NAMALWA (cell line): ENCODE measurements at regions not wholly inside any gene's neighbourhood (a gene's known extent, or its start where the extent isn't known, plus 50 kb on each side); places are given as distances from the start of the nearest gene placed in this dataset.
"Not testable (repeated sequence)": the region's sequence is repeated elsewhere in the genome, so short reads cannot be mapped to it uniquely, and the experiment has no call there.

Experiments used
- DNase-seq: peaks from one replicate; pipeline ENCODE4 v3.0.0-alpha.2; 2015; ENCODE audit warnings: low spot score

DNA sequence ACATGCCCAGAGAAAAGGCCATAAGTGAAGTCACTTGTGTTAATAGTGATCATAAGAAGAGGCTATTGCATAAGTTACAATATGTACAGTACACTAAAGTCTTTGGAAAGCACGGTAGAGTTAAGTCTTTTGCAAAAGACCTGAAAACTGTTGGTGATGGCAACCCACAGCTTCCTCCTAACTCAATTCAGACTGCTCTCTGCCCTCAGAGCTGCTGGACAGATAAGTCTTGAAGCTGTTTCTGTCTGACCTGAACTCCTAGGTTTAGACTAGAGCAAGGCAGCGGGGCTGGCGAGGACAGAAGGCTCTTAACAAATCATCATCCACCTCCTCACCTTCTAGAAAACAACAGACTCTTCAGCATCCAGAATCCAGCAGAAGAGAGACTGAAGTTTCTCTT lies 125.4 kb downstream of the CD24 start:
- DNase-seq: no peak

GRCh38 chr6:106847116-106847515 lies 127.4 kb downstream of the CD24 start:
- peak; percentile 28 for DNase-seq

- peak; percentile 6 for DNase-seq
These were observed 129.6 kb downstream of the CD24 start for GRCh38 chr6:106844930-106845329.

DNA sequence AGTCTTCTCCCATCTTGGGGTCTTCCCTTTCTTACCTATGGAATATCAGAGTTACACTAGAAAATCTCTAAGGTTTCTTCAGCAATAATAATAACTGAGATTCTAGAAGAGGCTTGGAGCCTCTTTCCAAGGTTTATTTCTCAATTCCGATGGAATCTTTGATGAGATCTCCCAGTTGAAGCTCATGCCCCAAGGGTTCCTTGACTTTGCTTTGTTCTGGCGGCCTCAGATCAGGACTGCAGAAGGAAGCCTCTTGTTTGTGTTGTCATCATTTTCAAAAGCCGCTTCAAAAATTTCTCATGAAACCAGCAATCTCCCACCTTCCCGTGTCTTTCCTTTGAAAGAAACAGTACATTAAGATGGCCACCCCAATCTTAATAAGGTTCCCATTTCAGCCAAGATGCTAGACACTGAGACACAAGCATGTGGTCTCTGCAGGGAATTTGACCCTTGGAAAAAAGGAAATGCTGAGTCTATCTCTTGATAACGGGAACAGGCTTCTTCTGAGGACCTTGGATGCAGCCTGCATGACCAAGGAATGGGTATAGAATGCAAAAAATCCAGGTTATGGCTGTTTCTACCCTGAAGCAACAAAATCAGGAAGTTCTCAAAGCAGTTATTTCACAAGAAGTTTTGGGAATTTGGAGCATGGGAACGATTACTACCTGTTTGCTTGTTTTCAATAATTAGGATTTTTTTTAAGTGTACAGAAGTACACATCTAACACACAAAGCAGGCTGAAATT lies 141.6 kb downstream of the CD24 start:
- no peak for DNase-seq

DNA sequence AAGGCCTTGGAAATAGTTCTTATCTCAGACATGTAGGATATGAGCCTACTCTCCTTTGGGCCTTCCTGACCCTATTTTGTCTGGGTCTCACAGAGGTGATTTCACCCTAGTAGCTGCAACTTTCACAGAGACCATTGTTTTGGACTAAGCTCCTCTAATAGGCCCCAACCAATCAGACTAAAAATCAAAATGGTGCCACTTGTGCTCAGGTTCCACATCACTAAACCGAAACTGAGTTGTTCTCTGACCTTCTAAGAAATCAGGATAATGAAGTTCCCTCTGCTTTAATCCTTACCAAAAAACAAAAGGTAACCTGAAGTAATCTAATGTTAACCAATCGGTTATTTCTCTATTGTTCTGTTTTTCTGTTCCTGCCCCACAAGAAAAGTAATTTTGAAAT lies 143.6 kb downstream of the CD24 start:
- no peak for DNase-seq

DNA sequence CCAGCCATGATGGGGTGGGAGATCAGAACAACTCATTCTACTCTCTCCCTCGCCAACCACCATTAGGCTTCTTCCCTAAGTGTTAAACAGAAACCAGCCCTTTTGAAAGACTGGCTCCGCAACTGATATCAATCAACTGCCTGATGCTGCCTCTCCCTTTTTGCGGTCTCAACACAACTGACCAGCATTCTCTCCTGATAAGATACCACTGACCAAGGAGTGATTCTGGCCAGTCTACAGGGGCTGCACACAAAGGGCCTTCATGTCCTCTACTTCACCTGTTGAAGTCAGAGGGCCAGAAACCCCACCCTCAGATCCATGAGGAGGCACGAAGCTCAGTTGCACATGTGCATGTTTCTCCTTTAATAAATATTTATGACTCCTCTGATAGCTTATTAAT lies 145.1 kb downstream of the CD24 start:
- DNase-seq: no peak

DNA sequence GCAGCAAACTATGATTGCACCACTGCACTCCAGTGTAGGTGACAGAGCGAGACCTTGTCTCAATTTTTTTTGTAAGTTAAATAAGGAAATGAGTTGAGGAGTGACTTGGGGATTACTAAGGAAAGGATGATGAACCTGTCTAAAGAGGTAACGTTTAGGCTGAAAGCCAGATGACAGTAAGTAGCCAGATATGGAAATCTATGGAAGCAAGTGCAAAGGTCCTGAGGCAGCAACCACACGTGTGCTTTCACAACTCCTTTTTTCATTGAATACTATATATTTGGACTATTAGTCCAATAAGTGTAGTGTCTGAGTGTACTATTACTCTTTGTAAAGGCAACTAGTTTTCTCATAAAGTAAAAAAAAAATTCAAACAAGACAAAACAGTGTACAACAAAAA lies 147.4 kb downstream of the CD24 start:
- DNase-seq: no peak

GRCh38 chr6:106825156-106825555 lies 149.4 kb downstream of the CD24 start:
- no peak for DNase-seq

DNA sequence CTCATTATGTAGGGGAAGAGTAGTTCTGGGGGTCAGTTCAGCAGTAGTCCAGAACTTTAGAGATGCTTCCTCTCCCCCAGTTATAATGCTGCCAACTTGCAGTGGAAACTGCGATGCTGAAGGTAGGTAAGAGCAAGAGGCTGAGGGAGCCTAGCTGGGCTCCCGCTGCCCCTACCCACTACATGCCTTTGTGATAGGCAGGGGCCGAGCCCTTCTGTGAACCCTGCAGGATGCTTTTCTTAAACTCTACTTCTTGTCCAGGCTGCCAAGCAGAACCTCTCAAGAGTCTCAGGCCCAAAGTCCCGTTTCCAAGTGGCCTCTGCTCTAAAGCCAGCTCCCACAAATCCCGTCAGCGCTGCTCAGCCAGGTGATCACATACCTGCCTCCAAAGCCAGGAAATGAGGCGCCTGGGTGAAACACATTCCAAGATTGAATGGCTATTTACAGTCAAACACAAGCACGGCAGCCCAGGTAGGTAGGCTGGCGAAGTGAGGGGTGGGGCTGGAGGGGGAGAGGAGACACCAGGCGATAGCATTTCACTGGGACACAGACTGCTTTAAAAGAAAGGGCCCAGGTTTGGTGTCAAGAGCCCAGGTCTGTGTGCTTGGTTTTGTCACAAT lies 150.7 kb downstream of the CD24 start:
- no peak for DNase-seq

GRCh38 chr6:106823058-106823457 lies 151.5 kb downstream of the CD24 start:
- DNase-seq: no peak

- no peak for DNase-seq
These were observed 154.1 kb downstream of the CD24 start for GRCh38 chr6:106820412-106820852.

- DNase-seq: no peak
These were observed 163.3 kb downstream of the CD24 start for GRCh38 chr6:106811088-106811686.

GRCh38 chr6:106808758-106809157 lies 165.8 kb downstream of the CD24 start:
- DNase-seq: no peak

DNA sequence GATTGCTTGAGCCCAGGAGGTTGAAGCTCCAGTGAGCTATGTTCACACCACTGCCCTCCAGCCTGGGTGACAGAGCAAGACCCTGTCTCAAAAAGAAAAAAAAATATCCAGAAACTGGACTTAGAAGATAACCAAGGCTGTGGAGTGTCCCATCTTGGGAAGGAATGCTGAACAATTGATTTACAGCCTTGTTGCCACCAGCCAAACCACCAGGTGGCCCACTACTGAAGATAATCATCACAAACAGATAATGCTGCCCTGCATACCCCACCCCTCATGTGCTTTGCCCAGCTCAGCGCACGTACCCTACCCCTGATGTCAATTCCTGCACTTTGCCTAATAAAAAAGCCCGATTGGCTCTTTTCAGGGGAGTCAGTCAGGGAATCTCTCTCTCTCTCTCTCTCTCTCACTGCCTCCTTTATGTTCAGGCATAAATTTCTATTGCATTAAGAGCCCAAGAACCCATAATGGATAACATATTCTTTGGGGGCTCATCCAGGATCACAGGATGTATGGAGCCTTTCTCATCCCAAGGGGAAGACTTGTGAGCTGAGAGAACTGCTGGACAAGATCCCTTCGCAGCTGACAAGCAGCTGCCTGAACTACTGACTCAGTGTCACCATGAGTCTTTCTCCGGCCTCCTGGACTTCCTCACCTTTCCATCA lies 166.4 kb downstream of the CD24 start:
- DNase-seq: no peak

- DNase-seq: not testable (repeated sequence)
These were observed 168.3 kb downstream of the CD24 start for GRCh38 chr6:106806253-106806652.

GRCh38 chr6:106805771-106806170 lies 168.8 kb downstream of the CD24 start:
- no peak for DNase-seq

DNA sequence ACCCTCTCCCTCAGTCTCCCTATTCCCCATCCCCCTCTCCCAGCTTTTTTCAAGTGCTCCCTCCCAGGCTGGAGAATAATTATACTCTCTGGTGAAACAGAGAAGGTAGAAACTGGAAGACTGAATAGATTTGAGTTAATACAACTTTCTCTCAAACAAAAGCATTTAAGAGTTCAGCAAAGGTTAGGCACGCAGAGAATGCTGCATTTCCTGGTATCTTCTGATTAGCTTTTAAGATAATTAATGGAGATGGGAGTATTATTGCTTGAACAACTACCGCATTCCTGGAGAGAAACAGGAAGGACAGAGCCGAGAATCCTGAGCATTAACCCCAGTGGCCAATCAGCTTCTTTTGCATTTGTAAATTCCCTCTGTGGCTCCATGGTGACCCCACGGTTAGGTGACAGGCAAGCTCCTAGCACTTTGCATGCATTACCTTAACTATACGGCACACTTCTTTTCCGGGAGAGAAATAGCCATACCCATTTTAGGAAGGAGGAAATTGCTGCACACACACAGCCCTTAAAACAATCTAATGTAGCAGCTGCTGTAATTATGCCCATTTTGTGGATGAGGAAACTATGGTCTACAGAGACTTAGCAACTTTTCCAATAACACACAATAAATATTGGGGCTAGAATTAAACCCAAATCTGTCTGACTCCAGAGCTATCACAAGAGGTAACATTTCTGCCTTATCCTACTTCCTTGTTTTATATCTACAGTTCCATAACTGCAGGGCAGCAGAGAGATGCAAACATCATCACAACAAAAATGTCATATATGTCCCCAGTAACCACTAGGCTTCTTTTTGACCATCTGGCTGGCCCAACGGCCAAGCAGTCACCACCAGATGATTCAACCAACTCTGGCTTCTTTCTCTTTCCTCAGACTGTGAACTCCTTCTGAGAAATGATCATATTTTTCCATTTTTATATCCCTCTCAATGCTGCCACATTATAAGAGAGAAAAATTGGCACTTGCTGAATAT lies 169.9 kb downstream of the CD24 start:
- no peak for DNase-seq

DNA sequence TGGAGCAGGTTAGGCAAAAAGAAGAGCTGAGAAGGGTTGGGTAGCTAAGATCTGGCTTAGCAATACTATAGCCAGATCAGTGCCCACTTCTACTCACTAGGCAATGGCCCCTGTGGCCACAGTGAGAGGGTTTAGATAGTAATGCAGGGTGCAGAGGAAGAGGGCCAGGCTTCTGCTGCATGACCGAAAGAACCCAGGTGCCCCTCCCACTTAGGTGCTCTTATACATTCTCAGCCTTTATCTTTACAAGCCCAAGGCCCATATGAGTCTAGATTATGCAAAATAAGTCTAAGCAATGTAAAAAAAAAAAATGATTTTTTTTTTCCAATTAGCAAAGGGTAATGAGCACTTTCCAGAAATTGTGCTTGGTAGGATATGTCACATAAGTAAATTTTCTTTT lies 171.3 kb downstream of the CD24 start:
- DNase-seq: no peak

GRCh38 chr6:106802139-106802538 lies 172.4 kb downstream of the CD24 start:
- DNase-seq: no peak

- no peak for DNase-seq
These were observed 171.9 kb downstream of the QRSL1 start for GRCh38 chr6:106801256-106801655.

DNA sequence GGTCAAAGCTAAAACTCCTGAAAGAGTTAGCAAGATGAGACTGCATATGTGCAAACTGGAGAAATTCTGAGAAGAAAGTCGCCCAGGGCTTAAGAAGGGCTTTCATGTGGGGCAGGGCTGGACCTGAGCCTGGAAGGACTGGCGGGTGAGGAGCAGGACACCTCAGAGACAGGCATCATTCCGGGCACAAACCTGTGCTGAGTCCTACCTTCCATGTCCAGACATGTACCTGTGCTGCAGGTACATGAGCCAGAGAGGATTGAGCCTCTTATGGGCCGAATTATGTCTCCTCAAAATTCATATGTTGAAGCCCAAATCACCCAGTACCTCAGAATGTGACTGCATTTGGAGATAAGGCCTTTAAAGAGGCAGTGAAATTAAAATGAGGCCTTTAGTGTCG lies 171.0 kb downstream of the QRSL1 start:
- DNase-seq: no peak
